HG03066 (cell line): ENCODE measurements at regions not wholly inside any gene's neighbourhood (a gene's known extent, or its start where the extent isn't known, plus 50 kb on each side); places are given as distances from the start of the nearest gene placed in this dataset.

Source experiments
- ATAC-seq: cut with Tn5 transposase; IDR thresholded peaks from one replicate; pipeline ENCODE4 v1.9.1; 2021; ENCODE audit warnings: low read depth; ENCODE audit not compliant: unreplicated experiment

GRCh38 chr18:73748731-73749130 is 398.9 kb downstream of the FBXO15 start:
- ATAC-seq = no peak

GRCh38 chr18:73746101-73746500 is 401.5 kb downstream of the FBXO15 start:
- no peak for ATAC-seq

- ATAC-seq = no peak
Observed at GRCh38 chr18:73742957-73743356, 404.7 kb downstream of the FBXO15 start.

- no peak for ATAC-seq
Observed at GRCh38 chr18:73741946-73742345, 405.7 kb downstream of the FBXO15 start.

GRCh38 chr18:73739098-73739497 is 408.5 kb downstream of the FBXO15 start:
- no peak for ATAC-seq

- ATAC-seq = no peak
Observed at GRCh38 chr18:73737990-73738389, 409.6 kb downstream of the FBXO15 start.

GRCh38 chr18:73735836-73736235 is 411.8 kb downstream of the FBXO15 start:
- ATAC-seq = no peak

GRCh38 chr18:73733806-73734314 is 413.8 kb downstream of the FBXO15 start:
- no peak for ATAC-seq

- ATAC-seq = no peak
Observed at GRCh38 chr18:73733376-73733775, 414.3 kb downstream of the FBXO15 start.

- ATAC-seq = no peak
Observed at GRCh38 chr18:73728657-73729056, 419.0 kb downstream of the FBXO15 start.

- no peak for ATAC-seq
Observed at GRCh38 chr18:73724958-73725357, 422.7 kb downstream of the FBXO15 start.

- no peak for ATAC-seq
Observed at GRCh38 chr18:73719611-73720010, 428.0 kb downstream of the FBXO15 start.

- no peak for ATAC-seq
Observed at GRCh38 chr18:73717570-73717969, 430.1 kb downstream of the FBXO15 start.

GRCh38 chr18:73715210-73715670 is 432.4 kb downstream of the FBXO15 start:
- no peak for ATAC-seq

- ATAC-seq = no peak
Observed at GRCh38 chr18:73714466-73714865, 433.2 kb downstream of the FBXO15 start.

- ATAC-seq = no peak
Observed at GRCh38 chr18:73711256-73711655, 436.4 kb downstream of the FBXO15 start.

GRCh38 chr18:73708591-73708990 is 439.0 kb downstream of the FBXO15 start:
- no peak for ATAC-seq

- ATAC-seq = no peak
Observed at GRCh38 chr18:73707035-73707434, 440.6 kb downstream of the FBXO15 start.

- no peak for ATAC-seq
Observed at GRCh38 chr18:73697353-73697752, 450.3 kb downstream of the FBXO15 start.

GRCh38 chr18:73696698-73697097 is 450.9 kb downstream of the FBXO15 start:
- ATAC-seq = no peak

- ATAC-seq = no peak
Observed at GRCh38 chr18:73696171-73696570, 451.5 kb downstream of the FBXO15 start.

GRCh38 chr18:73693091-73693490 is 454.5 kb downstream of the FBXO15 start:
- no peak for ATAC-seq

GRCh38 chr18:73691624-73692023 is 456.0 kb downstream of the FBXO15 start:
- no peak for ATAC-seq
